ENCODE measurements at regions not wholly inside any gene's neighbourhood (a gene's known extent, or its start where the extent isn't known, plus 50 kb on each side); places are given as distances from the start of the nearest gene placed in this dataset.
"Not testable (repeated sequence)": the region's sequence is repeated elsewhere in the genome, so short reads cannot be mapped to it uniquely, and the experiment has no call there.

DNA sequence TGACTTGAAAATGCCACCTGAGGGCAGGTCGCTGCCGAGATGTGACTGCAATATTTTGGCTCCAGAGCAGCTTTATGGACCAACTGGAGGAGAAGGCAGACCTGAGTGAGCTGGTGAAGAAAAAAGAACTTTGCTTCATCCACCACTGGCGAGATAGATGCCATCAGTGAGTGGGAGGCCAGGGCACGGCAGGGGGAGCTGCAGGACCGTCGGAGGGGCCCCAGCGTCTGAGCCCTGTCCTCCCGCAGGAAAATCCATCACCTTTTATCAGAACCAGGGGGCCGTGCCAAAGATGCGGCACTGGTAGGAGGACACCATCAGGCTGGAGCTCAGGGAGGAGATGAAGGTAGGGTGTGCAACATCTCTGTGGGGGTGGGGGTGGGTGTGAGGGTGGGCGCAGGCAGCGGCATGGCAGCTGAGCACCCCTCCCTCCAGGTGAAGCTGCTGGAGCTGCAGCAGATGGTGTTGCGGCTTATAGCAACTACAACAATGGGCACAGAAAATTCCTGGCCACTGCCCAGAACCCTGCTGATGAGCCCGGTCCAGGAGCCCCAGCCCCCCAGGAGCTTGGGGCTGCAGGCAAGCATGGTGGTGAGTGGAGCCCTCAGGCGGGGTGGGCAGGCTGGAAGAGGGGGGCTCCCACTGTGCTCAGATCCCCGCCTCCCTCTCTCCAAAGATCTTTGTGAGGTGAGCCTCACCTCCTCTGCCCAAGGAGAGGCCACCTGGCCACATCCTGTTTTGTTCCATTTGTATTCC lies 102.4 kb upstream of the FAN1 start:
- H2AFZ ChIP-seq (ENCODE audit: control insufficient read depth, low read depth, low read length); H3K27me3 ChIP-seq (replicated peaks in 1 of 2; ENCODE audit: control insufficient read depth in 2 of 2, insufficient read depth in 2 of 2, low read length in 1 of 2); H3K27ac ChIP-seq (ENCODE audit: control insufficient read depth, insufficient read depth); in situ Hi-C loops (cut with MboI); H3K79me2 ChIP-seq (ENCODE audit: control insufficient read depth, insufficient read depth, low read length); ATAC-seq; DNase-seq (ENCODE audit: low read depth, low spot score); FAIRE-seq; BruUV-seq (replicated peaks); H3K36me3 ChIP-seq (ENCODE audit: control insufficient read depth in 2 of 2, insufficient read depth in 2 of 2, low read length in 1 of 2); intact Hi-C loops (cut with micrococcal nuclease; ENCODE audit: unreplicated experiment); H3K4me1 ChIP-seq (ENCODE audit: control insufficient read depth, insufficient read depth, low read length); H3K9ac ChIP-seq (ENCODE audit: control insufficient read depth, insufficient read depth, low read length); H3K4me2 ChIP-seq (ENCODE audit: control insufficient read depth, insufficient read depth); H4K20me1 ChIP-seq (ENCODE audit: control insufficient read depth, insufficient read depth); H3K4me3 ChIP-seq; H3K9me3 ChIP-seq (replicated peaks; ENCODE audit: control insufficient read depth, insufficient read depth, low read length): not testable (repeated sequence)
- ChIA-PET SMC1A (ENCODE audit: uncharacterized antibody, unreplicated experiment) (interaction anchor here (0.9 to 1.8 kb wide), 3 partner anchors 326 to 687 kb away, joined by 3 to 6 read pairs (median 4); no protein-coding TSS in a partner anchor), CTCF (interaction anchor here (1.0 to 2.3 kb wide), 2 partner anchors 58 to 328 kb away, joined by 6 to 9 read pairs; no protein-coding TSS in a partner anchor), POLR2A (interaction anchor here (0.7 kb wide), 1 partner anchor 328 kb away, joined by 3 read pairs; no protein-coding TSS in a partner anchor), RAD21 (ENCODE audit: unreplicated experiment) (interaction anchor here (0.6 to 1.9 kb wide), 3 partner anchors 328 to 999 kb away, joined by 4 to 8 read pairs (median 5); no protein-coding TSS in a partner anchor)
- peak; percentile 37; the same call in 1 of the 2 replicates for TF ChIP-seq RAD21 (IDR thresholded peaks at IDR 0.05; ENCODE audit: insufficient read depth, low read depth, low read length)
- TF ChIP-seq, protein P1, sequence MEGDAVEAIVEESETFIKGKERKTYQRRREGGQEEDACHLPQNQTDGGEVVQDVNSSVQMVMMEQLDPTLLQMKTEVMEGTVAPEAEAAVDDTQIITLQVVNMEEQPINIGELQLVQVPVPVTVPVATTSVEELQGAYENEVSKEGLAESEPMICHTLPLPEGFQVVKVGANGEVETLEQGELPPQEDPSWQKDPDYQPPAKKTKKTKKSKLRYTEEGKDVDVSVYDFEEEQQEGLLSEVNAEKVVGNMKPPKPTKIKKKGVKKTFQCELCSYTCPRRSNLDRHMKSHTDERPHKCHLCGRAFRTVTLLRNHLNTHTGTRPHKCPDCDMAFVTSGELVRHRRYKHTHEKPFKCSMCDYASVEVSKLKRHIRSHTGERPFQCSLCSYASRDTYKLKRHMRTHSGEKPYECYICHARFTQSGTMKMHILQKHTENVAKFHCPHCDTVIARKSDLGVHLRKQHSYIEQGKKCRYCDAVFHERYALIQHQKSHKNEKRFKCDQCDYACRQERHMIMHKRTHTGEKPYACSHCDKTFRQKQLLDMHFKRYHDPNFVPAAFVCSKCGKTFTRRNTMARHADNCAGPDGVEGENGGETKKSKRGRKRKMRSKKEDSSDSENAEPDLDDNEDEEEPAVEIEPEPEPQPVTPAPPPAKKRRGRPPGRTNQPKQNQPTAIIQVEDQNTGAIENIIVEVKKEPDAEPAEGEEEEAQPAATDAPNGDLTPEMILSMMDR (IDR thresholded peaks at IDR 0.05 in 2 of 3, conservative IDR thresholded peaks at IDR 0.05 in 1 of 3; ENCODE audit: control insufficient read depth in 2 of 3, extremely low read depth in 1 of 3, insufficient read depth in 1 of 3, low read depth in 3 of 3, low read length in 3 of 3) = peak; percentile 15 to 25 (median 20); a peak in 3 of 6 replicates
- 25% methylated on average over 14 of the region's 16 CpGs for WGBS (ENCODE audit: insufficient coverage, insufficient replicate concordance, low lambda C conversion rate, missing lambda C conversion rate)

DNA sequence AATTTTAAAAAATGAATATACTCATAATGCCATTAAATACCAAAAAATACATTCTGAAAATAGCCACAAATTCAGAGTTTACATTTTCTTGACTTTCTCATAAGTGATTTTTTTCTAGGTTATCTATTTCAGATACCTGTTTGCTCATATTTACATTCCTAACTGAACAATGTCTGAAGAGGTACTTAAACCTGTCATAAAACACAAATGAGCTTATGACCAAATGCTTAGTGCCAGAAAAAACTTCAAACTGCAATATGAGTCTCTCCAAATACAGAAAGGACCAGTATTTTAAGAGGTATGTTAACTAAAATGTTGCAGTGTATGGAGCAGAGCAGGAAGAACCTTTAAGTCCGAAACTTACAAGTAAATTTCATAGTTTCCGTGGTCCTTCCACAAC lies 101.7 kb upstream of the FAN1 start:
- BruUV-seq (replicated peaks); H3K36me3 ChIP-seq (ENCODE audit: control insufficient read depth in 2 of 2, insufficient read depth in 2 of 2, low read length in 1 of 2); H3K4me2 ChIP-seq (ENCODE audit: control insufficient read depth, insufficient read depth); FAIRE-seq; H2AFZ ChIP-seq (ENCODE audit: control insufficient read depth, low read depth, low read length); H3K27me3 ChIP-seq (replicated peaks in 1 of 2; ENCODE audit: control insufficient read depth in 2 of 2, insufficient read depth in 2 of 2, low read length in 1 of 2); H3K79me2 ChIP-seq (ENCODE audit: control insufficient read depth, insufficient read depth, low read length); in situ Hi-C loops (cut with MboI); ATAC-seq; H3K4me1 ChIP-seq (ENCODE audit: control insufficient read depth, insufficient read depth, low read length); H3K27ac ChIP-seq (ENCODE audit: control insufficient read depth, insufficient read depth); H3K9ac ChIP-seq (ENCODE audit: control insufficient read depth, insufficient read depth, low read length); H4K20me1 ChIP-seq (ENCODE audit: control insufficient read depth, insufficient read depth); intact Hi-C loops (cut with micrococcal nuclease; ENCODE audit: unreplicated experiment); H3K4me3 ChIP-seq; POLR2A ChIA-PET; H3K9me3 ChIP-seq (replicated peaks; ENCODE audit: control insufficient read depth, insufficient read depth, low read length); DNase-seq (ENCODE audit: low read depth, low spot score): not testable (repeated sequence)
- SMC1A ChIA-PET (ENCODE audit: uncharacterized antibody, unreplicated experiment) = interaction anchor here (0.7 to 1.8 kb wide), 4 partner anchors 325 to 913 kb away, joined by 3 to 6 read pairs (median 4); no protein-coding TSS in a partner anchor
- CTCF ChIA-PET = interaction anchor here (0.6 to 2.3 kb wide), 4 partner anchors 249 to 534 kb away, joined by 3 to 9 read pairs (median 4); no protein-coding TSS in a partner anchor
- RAD21 ChIA-PET (ENCODE audit: unreplicated experiment) = interaction anchor here (0.6 to 1.9 kb wide), 2 partner anchors 327 to 999 kb away, joined by 5 to 8 read pairs; no protein-coding TSS in a partner anchor
- 66% methylated on average over 2 of the region's 2 CpGs for WGBS (ENCODE audit: insufficient coverage, insufficient replicate concordance, low lambda C conversion rate, missing lambda C conversion rate)

DNA sequence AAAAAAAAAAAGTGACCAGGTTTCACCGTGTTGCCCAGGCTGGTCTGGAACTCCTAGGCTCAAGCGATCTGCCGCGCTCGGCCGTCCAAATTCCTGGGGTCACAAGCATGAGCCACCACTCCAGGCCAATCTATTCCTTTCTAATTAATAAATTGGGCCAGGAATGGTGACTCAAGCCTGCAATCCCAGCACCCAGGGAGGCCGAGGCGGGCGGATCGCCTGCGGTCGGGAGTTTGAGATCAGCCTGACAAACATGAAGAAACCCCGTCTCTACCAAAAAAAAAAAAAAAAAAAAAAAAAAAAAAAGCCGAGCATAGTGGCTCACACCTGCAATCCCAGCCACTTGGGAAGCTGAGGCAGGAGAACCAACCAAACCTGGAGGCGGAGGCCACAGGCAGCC lies 100.0 kb upstream of the FAN1 start:
- H3K27ac ChIP-seq (ENCODE audit: control insufficient read depth, insufficient read depth); in situ Hi-C loops (cut with MboI); H3K36me3 ChIP-seq (ENCODE audit: control insufficient read depth in 2 of 2, insufficient read depth in 2 of 2, low read length in 1 of 2); POLR2A ChIA-PET; DNase-seq (ENCODE audit: low read depth, low spot score); CTCF ChIA-PET; H3K9ac ChIP-seq (ENCODE audit: control insufficient read depth, insufficient read depth, low read length); H4K20me1 ChIP-seq (ENCODE audit: control insufficient read depth, insufficient read depth); BruUV-seq (replicated peaks); H3K4me3 ChIP-seq; H2AFZ ChIP-seq (ENCODE audit: control insufficient read depth, low read depth, low read length); H3K4me2 ChIP-seq (ENCODE audit: control insufficient read depth, insufficient read depth); H3K4me1 ChIP-seq (ENCODE audit: control insufficient read depth, insufficient read depth, low read length); H3K79me2 ChIP-seq (ENCODE audit: control insufficient read depth, insufficient read depth, low read length); ATAC-seq; H3K9me3 ChIP-seq (replicated peaks; ENCODE audit: control insufficient read depth, insufficient read depth, low read length); FAIRE-seq; H3K27me3 ChIP-seq (replicated peaks in 1 of 2; ENCODE audit: control insufficient read depth in 2 of 2, insufficient read depth in 2 of 2, low read length in 1 of 2); intact Hi-C loops (cut with micrococcal nuclease; ENCODE audit: unreplicated experiment); SMC1A ChIA-PET (ENCODE audit: uncharacterized antibody, unreplicated experiment); RAD21 ChIA-PET (ENCODE audit: unreplicated experiment): not testable (repeated sequence)
- 84% methylated on average over 11 of the region's 15 CpGs for WGBS (ENCODE audit: insufficient coverage, insufficient replicate concordance, low lambda C conversion rate, missing lambda C conversion rate)
